SIG-M5 treated with dmso at 0.1 percent for 504 hours (cell line): ENCODE measurements at regions not wholly inside any gene's neighbourhood (a gene's known extent, or its start where the extent isn't known, plus 50 kb on each side); places are given as distances from the start of the nearest gene placed in this dataset.
"Not testable (repeated sequence)": the region's sequence is repeated elsewhere in the genome, so short reads cannot be mapped to it uniquely, and the experiment has no call there.

ENCODE experiments used
- DNase-seq: peaks from one replicate; lab custom pipeline; 2025; ENCODE audit not compliant: unreplicated experiment; lab: John Stamatoyannopoulos, UW

DNA sequence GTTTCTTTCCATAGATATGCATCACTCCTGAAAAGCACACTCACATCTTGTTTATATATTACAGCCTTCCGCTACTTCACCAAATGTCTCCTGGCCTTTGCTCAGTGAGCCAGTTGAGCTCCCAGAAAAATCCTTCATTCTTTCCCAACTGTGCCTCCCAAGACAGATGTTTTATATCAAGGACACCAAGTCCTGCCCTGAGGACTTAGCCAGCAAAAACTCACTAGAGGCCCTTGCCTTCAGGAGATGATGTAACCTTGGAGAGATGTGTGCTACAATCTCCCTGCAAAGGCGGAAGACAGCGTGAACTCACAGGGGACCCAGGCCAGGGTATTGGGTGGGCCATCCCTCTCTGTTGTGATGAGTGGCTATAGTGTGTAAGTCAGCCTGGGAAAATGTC lies 86.1 kb upstream of the CTAGE1 start:
- DNase-seq, result no peak

DNA sequence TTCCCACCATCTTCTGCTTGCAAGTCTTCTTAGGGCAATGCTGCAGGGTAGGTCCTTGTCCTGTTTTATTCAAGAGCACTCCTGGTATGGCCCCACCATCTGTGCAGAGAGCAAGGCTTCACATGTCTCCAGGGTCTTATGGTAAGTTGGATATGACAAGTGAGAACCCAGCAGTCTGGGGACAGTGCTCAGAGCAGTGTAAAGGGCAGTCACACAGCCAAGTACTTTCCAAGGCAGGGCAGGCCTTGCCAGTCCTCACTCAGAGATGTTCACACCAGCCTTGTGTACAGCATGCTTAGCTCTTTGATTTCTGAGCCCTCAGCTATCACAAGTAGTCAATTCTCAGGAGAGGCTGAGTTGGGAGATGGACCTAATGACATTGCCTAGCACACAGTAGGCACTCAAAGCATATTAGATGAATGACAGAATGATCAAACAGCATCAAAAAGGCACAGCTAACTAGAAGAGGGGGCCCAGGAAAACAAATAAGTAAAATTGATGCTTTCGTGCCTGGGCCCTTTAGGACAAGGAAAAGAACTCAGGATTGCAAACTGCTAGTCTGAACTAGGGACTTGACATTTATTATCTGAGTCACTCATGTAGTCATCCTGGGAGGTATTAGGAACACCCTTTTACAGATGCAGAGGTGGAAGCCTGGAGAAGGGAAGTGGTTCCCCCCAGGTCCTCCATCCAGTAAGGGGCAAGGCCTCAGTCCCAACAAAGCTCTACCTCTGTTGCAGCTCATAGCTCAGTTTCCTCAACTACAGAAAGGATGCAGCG lies 86.7 kb upstream of the CTAGE1 start:
- DNase-seq, result no peak

DNA sequence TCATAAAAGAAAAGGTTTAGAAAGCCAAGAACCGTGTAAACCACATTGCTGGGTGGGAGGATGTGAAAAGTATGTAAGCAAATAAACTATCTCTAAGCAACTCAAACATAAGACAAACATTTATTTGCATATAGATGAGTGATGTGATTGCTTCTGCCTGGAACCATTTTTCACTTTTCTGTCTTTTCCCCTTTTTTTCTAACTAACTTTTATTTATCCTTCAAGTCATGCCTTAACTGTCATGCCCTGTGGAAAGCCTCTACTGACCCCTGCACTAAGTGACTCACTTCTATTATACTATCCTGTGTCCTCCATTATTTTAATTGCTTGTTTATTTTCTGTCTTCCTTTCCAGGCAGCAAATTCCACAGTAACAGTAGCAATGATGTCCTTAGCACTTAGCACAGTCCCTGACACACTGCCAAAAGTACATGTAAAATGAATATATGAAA lies 87.5 kb upstream of the CTAGE1 start:
- DNase-seq, result no peak

DNA sequence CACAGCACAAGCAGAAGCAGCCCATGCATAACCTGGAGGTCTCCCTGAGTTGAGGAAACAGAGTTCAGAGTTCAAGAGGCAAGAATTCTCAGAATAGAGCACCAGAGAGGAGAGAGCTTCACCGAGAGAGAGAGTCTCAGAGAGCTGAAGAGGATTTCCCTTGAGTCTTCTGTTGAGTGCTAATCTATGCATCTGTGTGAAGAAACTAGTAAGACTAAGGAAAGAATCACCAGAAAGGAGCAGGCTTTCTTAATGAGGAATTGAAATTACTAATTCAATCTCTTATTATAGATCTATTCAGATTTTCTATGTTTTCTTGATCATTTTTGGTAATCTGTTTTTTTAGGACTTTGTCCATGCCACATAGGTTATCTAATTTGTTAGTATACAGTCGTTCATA lies 89.3 kb upstream of the CTAGE1 start:
- DNase-seq, result no peak

DNA sequence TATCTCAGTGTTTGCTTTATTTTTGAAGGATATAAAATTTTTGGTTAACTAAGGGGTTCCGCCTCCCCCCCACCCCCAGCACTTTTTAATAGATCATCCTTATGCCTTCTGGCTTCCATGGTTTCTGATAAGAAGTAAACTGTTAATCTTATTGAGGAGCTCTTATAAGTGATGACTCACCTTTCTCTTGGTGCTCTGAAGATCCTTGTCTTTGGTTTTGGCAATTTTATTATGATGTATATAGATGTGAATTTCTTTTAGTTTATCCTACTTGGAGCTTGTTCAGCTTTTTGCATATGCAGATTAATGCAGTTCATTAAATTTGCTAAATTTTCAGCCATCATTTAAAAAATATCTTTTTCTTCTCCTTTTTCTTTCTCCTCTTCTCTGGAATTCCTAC lies 91.7 kb upstream of the CTAGE1 start:
- DNase-seq, result no peak

DNA sequence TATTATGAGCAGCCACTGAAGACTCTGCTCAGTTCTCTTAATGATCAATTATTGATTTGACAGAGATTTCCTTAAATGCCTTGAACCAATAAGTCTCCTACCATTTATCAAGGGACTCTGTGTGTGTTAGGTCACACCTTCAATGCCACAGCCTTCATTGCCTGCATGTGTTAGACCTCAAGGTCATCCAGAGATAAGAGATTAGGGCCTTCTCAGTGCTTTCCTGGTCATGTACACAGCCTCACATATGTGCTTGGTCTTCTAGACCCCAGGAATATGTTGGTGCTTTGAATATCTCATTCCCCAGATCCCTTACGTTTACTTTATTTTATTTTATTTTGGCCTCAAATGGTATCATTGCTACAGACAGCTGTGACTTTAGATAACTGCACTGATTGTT lies 93.0 kb upstream of the CTAGE1 start:
- DNase-seq, result no peak

DNA sequence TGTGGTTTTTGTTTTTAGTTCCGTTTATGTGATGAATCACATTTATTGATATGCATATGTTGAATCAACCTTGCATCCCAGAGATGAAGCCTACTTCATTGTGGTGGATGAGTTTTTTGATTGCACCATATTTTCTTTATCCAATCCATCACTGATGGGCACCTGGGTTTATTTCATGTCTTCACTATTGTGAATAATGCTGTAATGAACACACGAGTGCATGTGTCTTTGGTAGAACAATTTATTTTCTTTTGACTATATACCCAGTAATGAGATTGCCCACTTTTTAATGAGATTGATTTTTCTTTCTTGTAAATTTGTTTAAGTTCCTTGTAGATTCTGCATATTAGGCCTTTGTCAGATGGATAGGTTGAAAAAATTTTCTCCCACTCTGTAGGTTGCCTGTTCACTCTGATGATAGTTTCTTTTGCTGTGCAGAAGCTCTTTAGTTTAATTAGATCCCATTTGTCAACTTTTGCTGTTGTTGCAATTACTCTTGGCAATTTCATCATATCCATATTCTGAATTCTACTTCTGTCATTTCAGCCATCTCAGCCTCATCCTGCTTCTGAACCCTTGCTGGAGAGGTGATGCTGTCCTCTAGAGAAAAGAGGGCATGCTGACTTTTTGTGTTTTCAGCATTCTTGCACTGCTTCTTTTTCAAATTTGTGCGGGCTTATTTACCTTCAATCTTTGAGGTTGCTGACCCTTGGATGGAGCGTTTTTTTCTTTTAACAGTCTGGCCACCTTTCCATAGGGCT lies 96.2 kb upstream of the CTAGE1 start:
- no peak for DNase-seq

DNA sequence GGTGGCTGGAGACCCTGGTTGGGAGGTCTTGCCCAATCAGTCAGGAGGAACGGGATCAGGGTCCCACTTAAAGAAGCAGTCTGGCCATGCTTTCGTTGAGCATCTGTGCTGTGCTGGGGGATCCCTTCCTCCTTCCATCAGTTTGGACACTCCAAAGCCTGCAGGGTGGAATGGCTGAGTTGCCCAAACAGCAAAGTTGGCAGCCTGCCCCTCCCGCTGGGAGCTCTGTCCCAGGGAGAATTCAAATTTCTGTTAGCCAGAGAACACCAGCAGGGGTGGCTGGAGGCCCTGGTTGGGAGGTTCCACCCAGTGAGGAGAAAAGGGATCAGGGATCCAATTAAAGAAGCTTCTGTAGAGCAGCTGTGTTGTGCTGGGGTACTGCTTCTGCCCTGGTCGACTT lies 96.9 kb upstream of the CTAGE1 start:
- DNase-seq, result no peak

DNA sequence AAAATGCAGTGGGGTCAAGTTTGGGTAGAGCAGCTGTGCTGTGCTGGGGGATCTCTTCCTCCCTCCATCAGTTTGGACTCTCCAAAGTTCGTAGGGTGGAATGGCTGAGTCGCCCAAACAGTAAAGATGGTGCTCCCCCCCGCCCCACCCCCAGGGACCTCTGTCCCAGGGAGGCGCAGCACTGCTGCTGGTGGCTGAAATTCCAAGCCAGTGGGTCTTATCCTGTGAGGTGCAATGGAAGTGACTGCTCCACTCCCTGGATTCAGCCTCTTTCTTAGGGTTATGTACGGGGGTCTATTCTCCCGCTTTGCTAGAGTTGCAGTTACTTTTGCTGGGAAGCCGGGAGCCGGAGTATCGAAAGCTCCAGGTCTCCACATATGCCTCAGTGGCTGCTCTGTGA lies 97.5 kb upstream of the CTAGE1 start:
- no peak for DNase-seq

DNA sequence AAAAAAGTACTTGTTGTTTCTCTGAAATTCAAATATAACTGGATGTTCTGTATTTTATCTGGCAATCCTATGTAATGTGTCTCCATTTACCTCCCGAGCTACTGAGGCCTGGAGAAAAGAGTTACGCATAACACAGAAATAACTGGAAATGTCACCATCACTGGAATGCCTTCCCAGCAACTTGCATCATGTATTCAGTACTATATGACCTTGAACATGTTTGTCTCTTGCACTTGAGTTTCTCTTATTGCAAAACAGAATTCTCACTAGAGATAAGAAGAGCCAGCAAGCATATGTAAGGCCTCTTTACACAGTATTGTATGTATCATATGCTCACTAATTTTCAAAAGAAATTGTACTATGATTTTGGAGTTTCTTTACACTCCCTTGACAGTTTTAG lies 99.6 kb upstream of the CTAGE1 start:
- DNase-seq, result no peak

DNA sequence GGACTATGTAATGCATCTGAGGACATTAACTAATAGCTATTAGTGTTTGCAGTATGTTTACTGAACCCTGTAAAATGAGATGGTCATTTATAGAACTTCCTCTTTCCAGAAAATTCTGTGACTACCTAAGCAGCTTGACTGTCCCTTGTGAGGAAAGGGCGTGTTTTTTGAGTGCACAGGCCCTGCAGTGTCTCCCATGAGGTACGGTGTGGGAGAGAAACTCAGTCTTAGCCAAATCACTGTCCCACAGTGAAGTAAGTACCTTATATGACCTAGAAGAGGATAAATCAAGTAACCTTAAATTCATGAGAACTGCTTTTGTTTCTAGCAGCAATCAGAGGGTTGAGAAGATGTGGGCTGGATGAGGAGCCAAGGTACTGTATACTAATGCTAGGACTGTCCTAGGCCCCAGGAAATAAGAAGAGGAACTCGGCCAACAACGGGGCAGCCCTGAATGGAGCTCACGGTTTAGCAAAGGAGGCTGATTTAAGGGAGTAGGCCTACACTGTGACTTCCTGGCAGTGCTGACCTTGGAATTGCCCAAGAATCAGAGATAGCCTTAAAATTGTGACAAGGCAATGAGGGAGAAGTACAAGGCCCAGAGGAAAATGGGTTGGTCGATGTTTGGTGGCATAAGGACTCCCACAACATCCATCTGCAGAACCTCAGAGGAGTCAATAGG lies 103.5 kb upstream of the CTAGE1 start:
- no peak for DNase-seq

DNA sequence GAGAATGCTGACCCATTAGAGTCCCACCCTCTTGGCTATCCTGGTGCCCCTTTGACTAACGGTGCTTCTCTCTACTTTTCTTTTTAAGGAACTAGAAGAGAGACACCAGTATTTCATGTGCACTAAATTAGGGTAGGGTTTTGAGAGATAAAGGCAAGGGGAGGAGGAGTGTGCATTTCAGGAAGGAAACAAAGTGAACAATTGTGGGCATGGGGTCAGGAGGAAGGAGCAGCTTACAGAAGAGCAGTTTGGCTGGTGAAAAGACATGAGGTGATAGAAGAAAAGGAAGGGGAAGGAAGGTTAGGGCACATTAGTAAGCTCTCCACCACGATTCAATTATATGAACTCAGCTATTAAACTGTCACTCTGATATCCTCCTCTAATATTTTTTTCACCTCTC lies 105.8 kb upstream of the CTAGE1 start:
- DNase-seq, result no peak

DNA sequence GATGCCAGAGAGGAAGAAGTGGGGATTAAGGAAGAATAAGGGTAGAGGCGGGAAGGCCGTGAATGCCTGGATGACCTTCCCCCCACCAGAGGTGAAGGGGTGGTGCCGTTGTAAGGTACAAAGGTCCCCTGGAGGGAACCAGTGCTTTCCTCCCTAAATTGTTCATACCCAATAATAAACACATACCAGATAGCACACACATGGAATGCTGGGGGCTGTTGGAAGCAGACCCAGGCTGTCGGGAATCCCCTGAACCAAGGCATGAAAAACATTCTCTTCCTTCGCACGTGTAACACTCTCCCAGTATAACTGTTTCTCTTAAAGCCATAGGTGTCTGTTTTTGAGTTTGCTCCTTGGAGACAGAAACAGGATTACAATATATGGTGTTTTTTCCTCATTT lies 107.1 kb upstream of the CTAGE1 start:
- no peak for DNase-seq

DNA sequence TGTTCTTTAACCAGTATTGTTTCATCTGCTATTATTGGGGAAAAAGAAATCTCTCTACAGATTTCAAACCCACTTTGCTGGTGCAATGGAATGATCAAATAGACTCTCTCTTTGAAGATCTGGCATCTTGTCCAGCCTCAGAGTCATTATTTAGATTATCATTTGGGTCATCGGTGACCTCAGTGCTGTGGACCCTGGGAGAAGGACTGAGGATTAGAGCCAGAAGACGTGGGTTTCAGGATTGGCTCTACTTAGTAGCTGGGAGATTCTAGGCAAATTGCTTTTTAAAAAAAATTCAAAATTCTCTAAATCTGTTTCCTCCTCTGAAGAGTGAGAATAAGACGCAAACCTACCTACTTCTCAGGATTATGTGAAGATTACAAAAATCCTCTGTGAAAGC lies 107.6 kb upstream of the CTAGE1 start:
- no peak for DNase-seq

DNA sequence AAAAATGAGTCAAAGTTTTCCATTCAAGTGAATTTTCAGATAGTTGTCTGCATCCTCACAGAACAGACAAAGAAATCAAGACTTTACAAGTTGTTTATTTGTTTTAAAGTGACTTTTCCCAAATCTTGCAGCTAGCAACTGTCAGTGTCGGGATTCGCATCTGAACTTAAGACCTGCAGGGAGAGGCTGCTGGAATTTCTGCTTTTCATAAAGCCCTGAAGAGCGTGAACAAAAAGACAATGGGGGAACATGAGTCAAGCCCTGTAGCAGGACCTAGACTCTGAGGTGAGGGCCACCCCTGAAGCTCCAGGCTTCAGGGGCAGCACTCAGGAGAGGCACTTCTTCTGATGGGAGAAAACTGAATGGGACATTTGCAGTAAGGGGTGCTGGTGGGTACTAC lies 108.2 kb upstream of the CTAGE1 start:
- DNase-seq, result no peak

DNA sequence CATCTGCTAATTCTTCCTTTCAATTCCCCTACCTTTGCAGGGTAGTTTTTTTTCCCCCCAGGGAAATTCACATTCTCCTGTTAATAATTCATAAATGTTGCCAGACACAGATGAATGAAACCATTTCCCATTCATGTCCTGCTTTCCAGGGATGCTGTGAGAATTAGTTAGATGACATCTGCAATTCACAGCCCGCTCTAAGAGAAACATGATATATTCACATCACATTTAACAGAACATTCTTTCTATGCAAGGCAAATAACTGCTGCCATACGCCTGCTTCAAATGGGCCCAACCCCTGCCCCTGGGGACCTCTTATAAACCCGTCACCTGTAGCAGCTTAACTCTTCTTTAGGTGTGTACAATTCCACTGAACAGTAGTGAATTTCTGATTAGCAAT lies 110.6 kb upstream of the CTAGE1 start:
- DNase-seq, result no peak

DNA sequence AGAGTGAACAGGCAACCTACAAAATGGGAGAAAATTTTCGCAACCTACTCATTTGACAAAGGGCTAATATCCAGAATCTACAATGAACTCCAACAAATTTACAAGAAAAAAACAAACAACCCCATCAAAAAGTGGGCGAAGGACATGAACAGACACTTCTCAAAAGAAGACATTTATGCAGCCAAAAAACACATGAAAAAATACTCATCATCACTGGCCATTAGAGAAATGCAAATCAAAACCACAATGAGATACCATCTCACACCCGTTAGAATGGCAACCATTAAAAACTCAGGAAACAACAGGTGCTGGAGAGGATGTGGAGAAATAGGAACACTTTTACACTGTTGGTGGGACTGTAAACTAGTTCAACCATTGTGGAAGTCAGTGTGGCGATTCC lies 117.0 kb upstream of the CTAGE1 start:
- not testable (repeated sequence) for DNase-seq

DNA sequence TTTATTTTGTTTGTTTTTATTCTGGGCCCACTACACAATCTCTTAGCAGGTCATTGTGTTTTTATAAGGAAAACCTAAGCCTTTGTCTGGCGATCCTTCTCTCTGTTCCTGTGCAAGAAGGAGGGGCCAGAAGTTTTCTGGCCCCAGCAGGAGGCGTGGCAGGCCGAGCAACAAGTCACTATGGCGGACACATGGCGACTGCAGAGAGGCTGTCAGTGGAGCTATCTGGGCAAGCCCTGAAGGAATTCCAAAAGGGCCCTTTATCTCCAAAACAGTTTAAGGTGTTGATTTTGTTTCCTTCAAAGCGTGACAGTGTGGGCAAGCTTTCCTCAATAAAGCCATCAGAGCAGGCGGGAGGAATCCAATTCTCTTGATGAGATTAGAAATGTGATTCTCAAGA lies 118.8 kb upstream of the CTAGE1 start:
- DNase-seq, result no peak

DNA sequence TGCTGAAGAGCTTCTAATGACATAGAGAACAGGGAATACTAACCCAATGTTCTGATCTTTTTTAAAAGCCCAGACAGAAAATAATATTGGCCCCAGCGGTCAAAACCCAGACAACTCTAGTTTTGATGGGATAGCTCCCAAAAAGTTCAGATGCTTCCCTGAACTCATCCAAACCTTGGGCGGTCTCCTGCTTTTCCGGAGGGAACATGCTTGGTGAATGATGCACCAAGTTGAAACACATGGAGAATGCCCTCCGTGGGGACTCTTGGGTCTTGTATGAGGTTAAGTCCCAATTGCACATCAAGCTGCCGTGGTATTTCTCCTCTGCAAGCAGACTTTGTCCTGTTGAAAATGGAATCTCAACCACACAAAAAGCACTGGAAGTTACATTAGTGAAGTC lies 120.7 kb upstream of the CTAGE1 start:
- DNase-seq, result no peak

DNA sequence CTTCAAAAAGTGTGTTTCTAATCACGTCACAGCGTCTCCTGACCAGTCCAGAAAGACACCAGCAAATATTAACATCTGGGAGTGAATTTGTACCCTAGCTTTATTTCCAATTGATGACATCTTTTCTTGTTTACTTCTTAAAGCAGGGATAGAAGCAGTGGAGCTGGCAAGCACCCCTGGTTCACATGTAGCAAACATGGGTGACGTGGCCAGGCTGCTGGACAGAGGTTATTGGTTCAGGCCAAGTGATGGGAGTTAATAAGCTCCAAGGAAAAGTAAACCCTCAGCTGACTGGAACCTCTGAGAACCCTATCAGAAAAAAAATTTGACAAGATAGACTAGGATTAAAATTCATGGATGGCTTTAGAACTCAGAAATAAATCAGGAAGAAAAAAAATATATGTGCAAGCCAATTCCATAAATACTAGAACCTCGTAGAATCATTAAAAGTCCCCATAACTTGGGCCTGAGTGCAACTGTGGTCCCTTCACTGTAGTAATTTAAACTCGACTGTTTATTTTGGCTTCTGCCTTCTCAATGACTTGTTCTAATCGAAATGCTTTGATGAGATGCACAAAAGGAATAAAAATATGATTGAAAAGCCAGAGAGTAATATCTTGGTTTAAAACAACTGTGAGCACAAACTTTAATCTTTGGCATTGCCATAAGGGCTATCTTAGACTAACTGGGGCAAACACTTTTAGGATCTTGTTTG lies 121.5 kb upstream of the CTAGE1 start:
- DNase-seq, result no peak

DNA sequence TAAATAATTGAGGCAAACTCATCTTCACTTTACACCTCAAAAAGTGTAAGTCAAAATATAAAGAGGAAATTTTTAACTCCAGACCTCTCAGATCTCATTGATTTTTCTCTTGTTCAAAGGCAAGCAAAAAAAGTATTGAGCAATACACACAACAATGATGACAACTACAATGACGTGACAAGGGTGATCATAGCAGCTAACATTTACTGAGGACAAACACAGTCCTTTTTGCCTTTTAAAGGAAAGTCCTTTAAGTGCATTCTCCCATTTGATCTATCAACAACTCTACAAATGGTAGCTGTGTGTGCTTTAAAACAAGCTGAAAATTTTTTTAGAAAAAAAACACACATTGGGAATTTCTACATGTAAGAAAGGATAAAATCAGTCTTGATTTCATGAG lies 123.5 kb upstream of the CTAGE1 start:
- no peak for DNase-seq
